HUDEP-2 (cell line): ENCODE measurements at regions not wholly inside any gene's neighbourhood (a gene's known extent, or its start where the extent isn't known, plus 50 kb on each side); places are given as distances from the start of the nearest gene placed in this dataset.

Experiments used
- DNase-seq, 76 experiments: peaks; one replicate each; lab custom pipeline; 2025; ENCODE audit not compliant: unreplicated experiment in 76 of 76; lab: John Stamatoyannopoulos, UW

- DNase-seq = no peak
Observed at GRCh38 chr6:153575528-153575927, 444.4 kb upstream of the RGS17 start.

DNA sequence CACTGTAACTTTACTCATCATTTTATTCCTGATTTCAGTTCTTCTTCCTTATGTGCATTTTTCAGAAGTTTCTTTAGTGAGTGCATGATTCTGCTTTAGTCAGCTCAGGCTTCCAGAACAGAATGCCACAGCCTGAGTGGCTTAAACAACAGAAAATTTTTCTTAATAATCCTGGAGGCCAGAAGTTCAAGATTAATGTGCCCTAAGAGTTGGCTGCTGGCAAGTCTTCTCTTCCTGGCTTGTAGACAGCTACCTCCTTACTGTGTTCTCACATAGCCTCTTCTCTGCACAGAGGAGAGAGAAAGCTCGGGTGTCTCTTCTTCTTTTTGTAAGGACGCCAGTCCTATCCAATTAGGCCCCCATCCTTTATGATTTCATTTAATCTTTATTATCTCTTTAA is 443.1 kb upstream of the RGS17 start:
- no peak for DNase-seq

DNA sequence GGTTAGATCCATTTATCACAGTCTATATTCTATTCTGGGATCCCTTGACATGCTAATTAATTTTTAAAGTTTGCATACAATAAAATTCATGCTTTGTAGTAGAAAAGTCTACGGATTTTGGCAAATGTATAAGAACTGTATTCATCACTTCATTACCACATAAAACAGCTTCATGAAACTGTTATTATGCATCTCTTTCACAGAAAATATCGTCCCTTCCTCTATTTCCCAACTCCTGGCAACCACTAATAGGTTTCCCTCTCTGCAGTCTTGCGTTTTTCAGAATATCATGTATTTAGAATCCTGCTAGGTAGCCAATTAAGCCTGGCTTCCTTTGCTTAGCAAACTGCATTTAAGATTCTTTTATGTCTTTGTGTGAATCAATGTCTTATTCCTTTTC is 441.3 kb upstream of the RGS17 start:
- DNase-seq = no peak

GRCh38 chr6:153568628-153569027 is 437.5 kb upstream of the RGS17 start:
- DNase-seq = no peak

- DNase-seq = no peak
Observed at GRCh38 chr6:153564803-153565202, 433.7 kb upstream of the RGS17 start.

DNA sequence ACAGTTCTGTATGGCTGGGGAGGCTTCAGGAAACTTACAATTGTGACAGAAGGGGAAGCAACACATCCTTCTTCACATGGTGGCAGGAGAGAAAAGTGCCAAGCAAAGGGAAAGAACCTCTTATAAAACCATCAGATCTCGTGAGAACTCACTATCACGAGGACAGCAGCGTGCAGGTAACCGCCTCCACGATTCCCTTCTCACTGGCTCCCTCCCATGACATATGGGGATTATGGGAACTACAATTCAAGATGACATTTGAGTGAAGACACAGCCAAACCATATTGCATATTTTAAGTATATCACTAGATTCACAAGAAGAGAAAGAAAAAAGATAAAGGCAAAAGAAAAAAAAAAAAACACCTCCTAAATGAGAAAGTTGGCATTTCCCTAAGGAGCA is 431.9 kb upstream of the RGS17 start:
- peak in 2 of 76 experiments; percentile 1 to 6 for DNase-seq

DNA sequence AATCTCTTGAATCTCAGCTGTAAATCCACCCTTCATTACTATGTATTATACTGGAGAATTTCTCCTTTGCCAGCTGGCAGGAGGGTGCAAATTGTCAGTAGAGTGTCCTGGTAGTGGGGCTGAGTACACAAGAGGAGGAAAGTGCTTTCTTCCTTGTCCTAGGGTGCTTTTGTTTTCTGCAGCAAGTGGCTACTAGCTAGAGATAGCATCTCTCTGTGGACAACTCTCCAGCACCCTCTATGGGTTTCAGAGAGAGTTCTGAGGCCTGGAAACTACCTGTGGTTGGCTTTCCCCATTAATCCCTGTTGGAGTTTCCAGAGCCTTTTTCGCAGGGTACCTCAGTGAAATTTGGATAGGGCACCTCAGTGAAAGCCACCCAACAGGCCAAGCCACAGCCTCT is 422.5 kb upstream of the RGS17 start:
- peak in 5 of 76 experiments; percentile 17 to 49 (median 29) for DNase-seq

- no peak for DNase-seq
Observed at GRCh38 chr6:153539602-153540001, 408.5 kb upstream of the RGS17 start.

DNA sequence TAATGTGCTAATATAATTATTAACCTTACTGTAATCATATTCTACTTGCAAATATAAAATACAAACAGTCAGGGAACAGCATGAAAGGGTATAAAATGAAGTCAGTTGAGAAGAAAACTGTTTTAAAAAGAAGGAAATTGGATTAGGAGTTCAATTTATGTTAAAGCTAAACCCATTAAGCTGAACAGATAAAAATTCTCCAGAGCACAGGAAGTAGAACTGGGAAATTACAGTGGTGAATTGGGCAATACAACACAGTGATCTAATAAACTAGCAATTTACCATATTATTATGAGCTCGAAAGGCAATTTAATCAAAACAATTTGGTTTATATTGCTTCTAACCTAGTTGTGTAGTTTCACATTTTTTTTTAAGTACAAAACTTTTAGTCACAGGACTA is 407.4 kb upstream of the RGS17 start:
- DNase-seq = no peak

DNA sequence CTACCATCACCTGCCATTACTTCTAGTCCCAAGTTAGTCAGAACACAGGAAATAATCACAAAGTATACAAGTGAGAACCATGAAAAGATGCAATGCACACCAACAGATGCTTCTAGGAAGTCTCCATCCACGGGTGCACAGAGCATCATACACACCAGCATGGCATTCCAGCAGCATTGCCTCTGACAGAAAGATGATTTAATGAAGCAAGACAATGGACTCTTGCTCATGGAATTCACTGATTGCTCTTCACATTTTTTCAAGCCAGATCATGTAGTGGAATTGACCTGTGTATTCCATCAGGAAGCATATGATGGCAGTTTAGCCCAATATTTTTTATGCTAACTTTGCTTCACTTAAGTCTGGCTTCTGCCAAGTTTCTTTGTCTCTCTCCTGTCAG is 406.3 kb upstream of the RGS17 start:
- DNase-seq = no peak

DNA sequence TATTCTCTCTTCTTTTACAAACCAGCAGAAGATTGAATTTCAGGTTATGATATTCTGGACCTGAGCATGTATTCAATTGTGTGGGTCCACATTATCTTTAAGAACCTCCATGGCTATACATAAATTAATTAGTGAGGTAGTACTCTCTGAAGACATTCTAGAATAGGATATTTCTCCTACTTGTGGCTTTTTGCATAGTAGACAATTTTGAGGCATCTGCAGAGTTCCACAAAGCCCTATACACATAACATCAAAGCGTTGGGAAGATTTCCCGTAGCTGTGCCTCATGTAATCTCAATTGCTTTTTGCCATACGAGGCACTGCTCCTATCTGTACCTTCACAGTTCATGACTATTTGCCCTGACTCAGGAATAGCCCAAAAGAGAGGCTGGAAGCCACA is 395.4 kb upstream of the RGS17 start:
- no peak for DNase-seq

- DNase-seq = no peak
Observed at GRCh38 chr6:153525998-153526397, 394.9 kb upstream of the RGS17 start.

DNA sequence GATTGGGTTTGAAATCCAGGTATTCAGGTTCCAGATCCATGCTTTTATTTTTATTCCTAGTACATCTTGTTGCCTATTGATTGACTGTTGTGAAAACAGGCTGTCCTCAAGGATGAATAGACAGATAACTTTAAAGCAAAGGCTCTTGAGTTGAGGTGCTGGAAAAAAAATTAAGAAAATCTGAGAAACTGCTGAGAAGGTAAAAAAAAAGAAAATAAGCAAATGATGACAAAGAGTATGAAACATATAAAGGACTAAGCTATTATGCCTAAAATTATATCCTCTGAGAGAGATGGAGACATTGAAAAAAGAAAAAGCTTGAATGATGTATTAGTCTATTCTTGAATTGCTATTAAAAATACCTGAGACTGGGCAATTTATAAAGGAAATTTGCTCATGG is 392.3 kb upstream of the RGS17 start:
- DNase-seq = no peak

DNA sequence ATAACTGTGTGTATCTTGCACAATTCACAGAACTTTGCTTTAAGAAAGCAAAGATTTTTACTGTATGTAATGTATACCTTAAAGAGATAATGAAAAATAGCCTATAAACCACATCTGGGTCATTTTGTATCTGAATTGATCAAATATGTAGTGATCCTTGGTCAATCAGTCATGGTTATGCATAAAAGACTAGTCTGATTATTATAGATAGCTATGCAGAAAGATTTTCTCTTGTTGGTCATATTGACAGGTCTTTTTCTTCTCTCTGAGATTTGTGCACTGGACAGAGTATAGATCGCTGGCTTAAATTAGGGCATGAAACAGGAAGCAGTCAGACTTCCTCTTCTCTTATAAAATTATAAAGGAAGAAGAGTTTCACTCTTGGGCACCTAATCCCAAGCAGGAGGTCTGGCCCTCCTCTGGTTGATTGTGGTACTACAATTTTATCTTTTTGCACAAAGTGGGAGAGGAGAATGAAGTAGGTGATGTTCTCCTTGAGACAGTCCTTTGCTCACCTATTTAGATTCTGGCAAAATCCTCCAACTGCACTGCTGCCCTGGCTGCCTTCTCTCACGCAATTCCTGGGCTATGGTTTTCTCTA is 380.9 kb upstream of the RGS17 start:
- peak in 23 of 76 experiments; percentile 3 to 68 (median 18) for DNase-seq

GRCh38 chr6:153503810-153504209 is 372.7 kb upstream of the RGS17 start:
- peak in 14 of 76 experiments; percentile 7 to 50 (median 24) for DNase-seq

- DNase-seq = no peak
Observed at GRCh38 chr6:153493501-153493900, 362.4 kb upstream of the RGS17 start.

DNA sequence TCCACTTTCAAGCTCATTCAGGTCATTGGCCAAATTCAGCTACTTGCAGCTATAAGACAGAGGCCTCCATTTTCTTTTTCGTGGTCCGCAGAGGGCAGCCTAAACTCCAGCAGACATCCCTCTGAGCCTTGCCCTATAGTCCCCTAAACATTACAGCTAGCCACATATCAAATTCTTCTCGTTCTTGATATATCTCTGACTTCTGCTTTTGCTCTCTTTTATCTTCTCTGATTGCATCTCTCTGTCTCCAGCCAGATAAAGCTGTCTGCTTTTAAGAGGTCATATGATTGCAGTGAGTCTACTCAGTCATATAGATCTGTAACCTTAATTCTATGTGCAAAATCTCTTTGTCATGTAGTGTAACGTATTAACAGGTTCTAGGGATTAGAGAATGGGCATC is 358.4 kb upstream of the RGS17 start:
- DNase-seq = peak in 7 of 76 experiments; percentile 7 to 60 (median 26)

DNA sequence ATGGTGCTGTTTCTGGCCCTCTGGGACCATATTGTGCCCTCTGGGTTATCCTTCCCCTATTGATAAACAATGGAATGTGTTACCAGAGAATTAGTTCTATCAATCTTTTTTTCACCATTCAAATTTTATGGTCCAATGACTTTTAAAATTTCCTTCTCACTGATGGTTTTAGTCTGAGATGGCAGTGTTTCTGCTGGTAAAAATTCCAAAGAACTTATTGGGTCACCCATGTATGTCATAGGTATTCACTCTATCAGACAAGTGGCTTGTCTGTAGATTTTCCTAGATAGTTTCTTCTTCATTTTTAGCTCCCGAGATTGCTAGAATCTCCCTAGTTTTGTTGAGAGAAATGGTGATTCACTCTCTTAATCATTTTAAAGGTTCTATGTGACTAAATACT is 357.2 kb upstream of the RGS17 start:
- DNase-seq = no peak

- no peak for DNase-seq
Observed at GRCh38 chr6:153485072-153485471, 354.0 kb upstream of the RGS17 start.

GRCh38 chr6:153484056-153484455 is 353.0 kb upstream of the RGS17 start:
- no peak for DNase-seq

DNA sequence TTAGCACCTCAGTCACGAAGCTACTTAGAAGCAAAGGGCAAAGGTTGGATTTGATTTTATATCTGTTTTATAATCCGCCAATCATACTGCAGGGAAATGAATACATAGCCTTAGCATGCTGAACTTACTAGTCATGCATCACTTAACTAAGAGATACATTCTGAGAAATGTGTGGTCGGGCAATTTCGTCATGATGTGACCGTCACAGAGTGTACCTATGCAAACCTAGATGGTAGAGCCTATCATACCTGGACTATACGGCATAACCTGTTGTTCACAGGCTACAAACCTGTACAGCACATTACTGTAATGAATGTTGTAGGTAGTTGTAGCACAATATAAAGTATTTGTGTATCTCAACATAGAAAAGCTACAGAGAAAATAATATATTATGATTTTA is 345.2 kb upstream of the RGS17 start:
- no peak for DNase-seq

DNA sequence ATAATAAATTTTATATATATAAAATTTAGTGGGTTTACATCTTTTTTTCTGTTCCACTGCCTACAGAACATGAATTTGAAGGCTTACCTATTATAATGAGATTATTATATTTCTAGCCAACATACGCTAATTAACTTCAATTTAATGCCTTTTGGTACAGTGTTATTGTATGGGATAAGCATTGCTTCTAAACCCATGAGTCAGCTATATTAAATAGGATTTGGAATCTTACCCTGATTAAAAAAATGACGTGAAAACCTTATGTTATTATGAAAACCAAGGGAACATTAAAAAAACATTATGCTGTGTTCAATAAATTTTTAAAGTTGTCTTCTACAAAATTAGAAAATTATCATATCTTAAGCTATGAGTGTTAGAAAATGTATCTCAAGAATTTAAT is 334.0 kb upstream of the RGS17 start:
- no peak for DNase-seq

DNA sequence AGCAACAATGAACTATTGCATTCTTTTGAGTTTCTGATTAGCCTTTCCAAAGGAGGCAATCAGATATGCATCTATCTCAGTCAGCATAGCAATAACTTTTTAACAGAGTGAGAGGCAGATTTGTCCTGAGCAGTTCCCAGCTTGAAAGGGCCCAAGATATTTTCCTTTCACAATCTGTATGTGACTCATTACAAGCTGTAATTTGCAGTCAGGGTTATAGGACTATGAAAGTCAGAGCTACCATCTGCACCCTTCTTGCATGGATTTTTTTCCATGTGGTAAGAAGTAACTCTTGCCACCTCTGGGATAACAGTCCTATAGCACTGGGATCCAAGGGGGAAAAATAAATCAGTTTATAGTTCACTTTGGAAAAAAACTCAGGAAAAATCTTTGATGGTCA is 318.2 kb upstream of the RGS17 start:
- no peak for DNase-seq
